H9 (cell line): ENCODE measurements at regions not wholly inside any gene's neighbourhood (a gene's known extent, or its start where the extent isn't known, plus 50 kb on each side); places are given as distances from the start of the nearest gene placed in this dataset.

Experiments
- DNase-seq: peaks from one replicate; pipeline ENCODE4 v3.0.0-alpha.2; 2017
- H2AFZ ChIP-seq: one replicate; pipeline ENCODE4 v1.6.1; 2013; ENCODE audit warnings: mild to moderate bottlenecking, low read length, control low read depth, moderate library complexity
- H2AK5ac ChIP-seq: 2 replicates; pipeline ENCODE4 v1.6.1; 2013; ENCODE audit warnings: low read length, control low read depth, mixed read lengths; ENCODE audit not compliant: insufficient read length
- H2BK120ac ChIP-seq: one replicate; pipeline ENCODE4 v1.6.1; 2013; ENCODE audit warnings: low read depth, mild to moderate bottlenecking, low read length, control low read depth, inconsistent platforms; ENCODE audit not compliant: poor library complexity, severe bottlenecking
- H2BK12ac ChIP-seq: 2 replicates; pipeline ENCODE4 v1.6.1; 2013; ENCODE audit warnings: low read length, control low read depth, mixed read lengths, low read depth; ENCODE audit not compliant: insufficient read length
- H2BK15ac ChIP-seq: 2 replicates; pipeline ENCODE4 v1.6.1; 2013; ENCODE audit warnings: low read depth, low read length, control low read depth
- H2BK20ac ChIP-seq: one replicate; pipeline ENCODE4 v1.6.1; 2013; ENCODE audit warnings: low read depth, mild to moderate bottlenecking, low read length, control low read depth, inconsistent platforms; ENCODE audit not compliant: poor library complexity, severe bottlenecking
- H2BK5ac ChIP-seq: 2 replicates; pipeline ENCODE4 v1.6.1; 2013; ENCODE audit warnings: low read length, control low read depth, mixed read lengths; ENCODE audit not compliant: insufficient read length
- H3K14ac ChIP-seq: 2 replicates; pipeline ENCODE4 v1.6.1; 2013; ENCODE audit warnings: low read length, control low read depth; ENCODE audit not compliant: insufficient read depth
- H3K18ac ChIP-seq: 2 replicates; pipeline ENCODE4 v1.6.1; 2013; ENCODE audit warnings: low read depth, mild to moderate bottlenecking, mixed read lengths, low read length, control low read depth; ENCODE audit not compliant: insufficient read length
- H3K23ac ChIP-seq: 2 replicates; pipeline ENCODE4 v1.6.1; 2013; ENCODE audit warnings: low read length, control low read depth, mixed read lengths, low read depth; ENCODE audit not compliant: insufficient read length
- H3K23me2 ChIP-seq: 2 replicates; pipeline ENCODE4 v1.6.1; 2013; ENCODE audit warnings: low read depth, mild to moderate bottlenecking, mixed read lengths, low read length, control low read depth; ENCODE audit not compliant: insufficient read length, poor library complexity, severe bottlenecking
- H3K27ac ChIP-seq: 2 replicates; pipeline ENCODE4 v1.5.1; 2013; ENCODE audit warnings: low read length, control low read depth, mixed read lengths, low read depth; ENCODE audit not compliant: insufficient read length
- H3K27me3 ChIP-seq: 2 replicates; pipeline ENCODE4 v1.6.1; 2013; ENCODE audit warnings: low read length, control low read depth, inconsistent platforms; ENCODE audit not compliant: insufficient read depth
- H3K4ac ChIP-seq: 2 replicates; pipeline ENCODE4 v1.6.1; 2013; ENCODE audit warnings: low read depth, mild to moderate bottlenecking, control low read depth, inconsistent platforms, low read length, moderate library complexity
- H3K4me1 ChIP-seq: 2 replicates; pipeline ENCODE4 v1.6.1; 2013; ENCODE audit warnings: low read length, control low read depth, inconsistent platforms; ENCODE audit not compliant: insufficient read depth
- H3K4me2 ChIP-seq: 2 replicates; pipeline ENCODE4 v1.6.1; 2013; ENCODE audit warnings: low read length, control low read depth, mixed read lengths; ENCODE audit not compliant: insufficient read length, insufficient read depth
- H3K56ac ChIP-seq: 2 replicates; pipeline ENCODE4 v1.6.1; 2013; ENCODE audit warnings: low read depth, mild to moderate bottlenecking, mixed read lengths, low read length, control low read depth; ENCODE audit not compliant: insufficient read length
- H3K79me1 ChIP-seq: 2 replicates; pipeline ENCODE4 v1.6.1; 2013; ENCODE audit warnings: low read depth, mild to moderate bottlenecking, moderate library complexity, low read length, control low read depth, inconsistent platforms; ENCODE audit not compliant: insufficient read depth, poor library complexity, severe bottlenecking
- H3K79me2 ChIP-seq: 2 replicates; pipeline ENCODE4 v1.6.1; 2013; ENCODE audit warnings: low read length, control low read depth, inconsistent platforms; ENCODE audit not compliant: insufficient read depth
- H3K9ac ChIP-seq: 2 replicates; pipeline ENCODE4 v1.6.1; 2013; ENCODE audit warnings: low read length, control low read depth, mixed read lengths; ENCODE audit not compliant: insufficient read length; ENCODE audit errors: extremely low read depth
- H3K9me3 ChIP-seq: one replicate; pipeline ENCODE4 v1.6.1; 2013; ENCODE audit warnings: low read depth, low read length, inconsistent platforms; ENCODE audit not compliant: control insufficient read depth
- H3T11ph ChIP-seq: one replicate; pipeline ENCODE4 v1.6.1; 2013; ENCODE audit warnings: mild to moderate bottlenecking, low read length, control low read depth, inconsistent platforms
- H4K20me1 ChIP-seq: one replicate; pipeline ENCODE4 v1.6.1; 2013; ENCODE audit not compliant: control insufficient read depth, insufficient read length, insufficient read depth
- H4K5ac ChIP-seq: 2 replicates; pipeline ENCODE4 v1.6.1; 2013; ENCODE audit warnings: low read depth, mild to moderate bottlenecking, mixed read lengths, low read length, control low read depth; ENCODE audit not compliant: insufficient read length
- H4K8ac ChIP-seq: replicated peaks from 2 replicates; pipeline ENCODE4 v1.6.1; 2013; ENCODE audit warnings: low read length, control low read depth, mixed read lengths, low read depth; ENCODE audit not compliant: insufficient read length
- H4K91ac ChIP-seq: 2 replicates; pipeline ENCODE4 v1.6.1; 2013; ENCODE audit warnings: low read depth, mild to moderate bottlenecking, moderate library complexity, mixed read lengths, low read length, control low read depth; ENCODE audit not compliant: insufficient read length
- H3K27ac Mint-ChIP-seq, 3 experiments: 2 replicates in 2 of 3; 3 replicates in 1 of 3; pipeline ENCODE4 v1.8.0; 2020 to 2021; ENCODE audit warnings: mixed read lengths in 3 of 3, mild to moderate bottlenecking in 1 of 3, moderate library complexity in 1 of 3
- H3K27me3 Mint-ChIP-seq: 2 replicates; pipeline ENCODE4 v1.8.0; 2021; ENCODE audit warnings: low read depth, mild to moderate bottlenecking, moderate library complexity, mixed read lengths
- H3K36me3 Mint-ChIP-seq, 3 experiments: 2 replicates in 2 of 3; 3 replicates in 1 of 3; pipeline ENCODE4 v1.8.0; 2020 to 2021; ENCODE audit warnings: low read depth in 3 of 3, mixed read lengths in 3 of 3; ENCODE audit not compliant: insufficient read depth in 1 of 3
- H3K4me1 Mint-ChIP-seq, 2 experiments: 2 replicates each; pipeline ENCODE4 v1.8.0; 2020; ENCODE audit warnings: mixed read lengths in 2 of 2
- H3K4me3 Mint-ChIP-seq, 2 experiments: 2 replicates in 1 of 2; 3 replicates in 1 of 2; pipeline ENCODE4 v1.8.0; 2020 to 2021; ENCODE audit warnings: mild to moderate bottlenecking in 2 of 2, mixed read lengths in 2 of 2, moderate library complexity in 1 of 2
- H3K9me3 Mint-ChIP-seq, 2 experiments: 2 replicates in 1 of 2; 3 replicates in 1 of 2; pipeline ENCODE4 v1.8.0; 2020; ENCODE audit warnings: mild to moderate bottlenecking in 2 of 2, mixed read lengths in 2 of 2, moderate library complexity in 1 of 2
- CTCF ChIP-seq: fragments of 200-600 bp; sonication (generic); conservative IDR thresholded peaks from 3 replicates; pipeline ENCODE4 v1.8.0; 2021; ENCODE audit warnings: antibody characterized with exemption, mild to moderate bottlenecking
- WGBS: extraction: QIAGEN DNeasy Blood & Tissue Kit; methylation state at CpG from one replicate; pipeline ENCODE4 v1.1.7; 2013; ENCODE audit warnings: missing lambda C conversion rate, low lambda C conversion rate, mixed read lengths; ENCODE audit not compliant: insufficient read length; ENCODE audit errors: extremely low coverage; 5-methylcytosine and 5-hydroxymethylcytosine counted together

GRCh38 chr7:80054356-80054755, 80.3 kb upstream of the GNAI1 start:
- Histone ChIP-seq H2BK20ac (no peak overlapping the region), H3K79me1 (no peaks in the 10 kb centered on the region), H4K20me1 (no peaks in the 10 kb centered on the region), H3K27me3 (no peaks in the 10 kb centered on the region), H4K91ac (no peak overlapping the region), H3K4me2 (no peak overlapping the region), H3K9ac (no peak overlapping the region), H2AFZ (no peak overlapping the region), H3T11ph (no peak overlapping the region), H2BK15ac (no peak overlapping the region), H3K23ac (no peak overlapping the region), H3K27ac (no peak overlapping the region), H2AK5ac (no peak overlapping the region), H3K18ac (no peak overlapping the region), H3K23me2 (no peaks in the 10 kb centered on the region), H4K5ac (no peak overlapping the region), H3K4me1 (no peaks in the 10 kb centered on the region), H2BK12ac (no peak overlapping the region), H3K79me2 (no peaks in the 10 kb centered on the region), H3K4ac (no peak overlapping the region), H3K14ac (no peak overlapping the region), H2BK120ac (no peak overlapping the region), H2BK5ac (no peak overlapping the region), H3K9me3 (no peaks in the 10 kb centered on the region), H3K56ac (no peak overlapping the region), H4K8ac (no peak overlapping the region)
- DNase-seq = no peak
- no peaks in the 10 kb centered on the region for H3K9me3 Mint-ChIP-seq
- H3K27ac Mint-ChIP-seq = no peak overlapping the region
- peaks cover 0 to 1% of the 10 kb centered on the region in 2 experiments; a peak in 2 of 4 replicates for H3K4me1 Mint-ChIP-seq
- no peak for TF ChIP-seq CTCF
- H3K36me3 Mint-ChIP-seq = no peaks in the 10 kb centered on the region; a peak in 1 of 7 replicates
- no peak overlapping the region for H3K4me3 Mint-ChIP-seq
- WGBS = no CpG with 5 or more reads among the region's 2 CpGs
- no peaks in the 10 kb centered on the region for H3K27me3 Mint-ChIP-seq
